ENCODE measurements at regions not wholly inside any gene's neighbourhood (a gene's known extent, or its start where the extent isn't known, plus 50 kb on each side); places are given as distances from the start of the nearest gene placed in this dataset.
A peak's percentile ranks its signal among the peaks of the same experiment; 100 is the strongest.

- no peak for DNase-seq (ENCODE audit: extremely low read depth, low read depth, low spot score)
These were observed 251.1 kb upstream of the CD180 start for GRCh38 chr5:67447732-67448131.

GRCh38 chr5:67437905-67438845, 241.6 kb upstream of the CD180 start:
- no peak for DNase-seq (ENCODE audit: extremely low read depth, low read depth, low spot score)

GRCh38 chr5:67435032-67435431, 238.4 kb upstream of the CD180 start:
- no peak for DNase-seq (ENCODE audit: extremely low read depth, low read depth, low spot score)

- DNase-seq (ENCODE audit: extremely low read depth, low read depth, low spot score): no peak
These were observed 237.9 kb upstream of the CD180 start for GRCh38 chr5:67434466-67434865.

GRCh38 chr5:67432606-67433005, 236.0 kb upstream of the CD180 start:
- DNase-seq (ENCODE audit: extremely low read depth, low read depth, low spot score): no peak

- DNase-seq (ENCODE audit: extremely low read depth, low read depth, low spot score): no peak
These were observed 234.6 kb upstream of the CD180 start for GRCh38 chr5:67431191-67431590.

- DNase-seq (ENCODE audit: extremely low read depth, low read depth, low spot score): no peak
These were observed 231.3 kb upstream of the CD180 start for GRCh38 chr5:67427850-67428298.

- no peak for DNase-seq (ENCODE audit: extremely low read depth, low read depth, low spot score)
These were observed 230.6 kb upstream of the CD180 start for GRCh38 chr5:67426961-67427849.

GRCh38 chr5:67425514-67425913, 228.9 kb upstream of the CD180 start:
- no peak for DNase-seq (ENCODE audit: extremely low read depth, low read depth, low spot score)

GRCh38 chr5:67417839-67418238, 221.2 kb upstream of the CD180 start:
- DNase-seq (ENCODE audit: extremely low read depth, low read depth, low spot score): no peak

GRCh38 chr5:67416986-67417385, 220.4 kb upstream of the CD180 start:
- DNase-seq (ENCODE audit: extremely low read depth, low read depth, low spot score): no peak

GRCh38 chr5:67416133-67416937, 219.7 kb upstream of the CD180 start:
- DNase-seq (ENCODE audit: extremely low read depth, low read depth, low spot score): no peak

- no peak for DNase-seq (ENCODE audit: extremely low read depth, low read depth, low spot score)
These were observed 218.1 kb upstream of the CD180 start for GRCh38 chr5:67414712-67415111.

GRCh38 chr5:67413721-67414120, 217.1 kb upstream of the CD180 start:
- DNase-seq (ENCODE audit: extremely low read depth, low read depth, low spot score): peak; percentile 57

GRCh38 chr5:67409126-67409777, 212.7 kb upstream of the CD180 start:
- no peak for DNase-seq (ENCODE audit: extremely low read depth, low read depth, low spot score)

GRCh38 chr5:67407979-67408378, 211.4 kb upstream of the CD180 start:
- DNase-seq (ENCODE audit: extremely low read depth, low read depth, low spot score): no peak

- DNase-seq (ENCODE audit: extremely low read depth, low read depth, low spot score): no peak
These were observed 209.2 kb upstream of the CD180 start for GRCh38 chr5:67405755-67406154.

- no peak for DNase-seq (ENCODE audit: extremely low read depth, low read depth, low spot score)
These were observed 208.4 kb upstream of the CD180 start for GRCh38 chr5:67405101-67405364.

- DNase-seq (ENCODE audit: extremely low read depth, low read depth, low spot score): peak; percentile 50
These were observed 207.9 kb upstream of the CD180 start for GRCh38 chr5:67404256-67405100.

GRCh38 chr5:67402526-67402925, 205.9 kb upstream of the CD180 start:
- DNase-seq (ENCODE audit: extremely low read depth, low read depth, low spot score): no peak

Data from glomerular endothelial cell (primary cell).